MCF 10A (cell line): ENCODE measurements at regions not wholly inside any gene's neighbourhood (a gene's known extent, or its start where the extent isn't known, plus 50 kb on each side); places are given as distances from the start of the nearest gene placed in this dataset.

Experiments
- BruUV-seq: library from RNA; stranded (reverse); fragments of 400-500 nt; replicated peaks from 2 replicates; lab custom pipeline; 2021; lab: Mats Ljungman, UMichigan
- CTCF ChIA-PET: fragments of 300-600 bp; sonication (Branson Sonifier 250); formaldehyde crosslinking; extraction: SDS; loops from one replicate; lab custom pipeline; 2021; ENCODE audit warnings: antibody characterized with exemption, inconsistent platforms; lab: Yijun Ruan, JAX
- POLR2A ChIA-PET: fragments of 300-600, 350-650 bp; sonication (Branson Sonifier 250); formaldehyde crosslinking; extraction: SDS; loops from one replicate; lab custom pipeline; 2020; ENCODE audit warnings: antibody characterized with exemption, inconsistent platforms; lab: Yijun Ruan, JAX
- DNase-seq: peaks from one replicate; pipeline ENCODE4 v3.0.0-alpha.2; 2018; ENCODE audit not compliant: unreplicated experiment
- H3K27ac Mint-ChIP-seq: one replicate; pipeline ENCODE4 v1.8.0; 2022; ENCODE audit warnings: mild to moderate bottlenecking, low read depth, mixed read lengths; ENCODE audit not compliant: unreplicated experiment
- H3K27me3 Mint-ChIP-seq: one replicate; pipeline ENCODE4 v1.8.0; 2022; ENCODE audit warnings: mixed read lengths; ENCODE audit not compliant: insufficient read depth, unreplicated experiment
- H3K36me3 Mint-ChIP-seq: one replicate; pipeline ENCODE4 v1.8.0; 2022; ENCODE audit warnings: mild to moderate bottlenecking, moderate library complexity, mixed read lengths; ENCODE audit not compliant: insufficient read depth, unreplicated experiment
- H3K4me1 Mint-ChIP-seq: one replicate; pipeline ENCODE4 v1.8.0; 2022; ENCODE audit warnings: mixed read lengths; ENCODE audit not compliant: insufficient read depth, unreplicated experiment
- H3K4me3 Mint-ChIP-seq: one replicate; pipeline ENCODE4 v1.8.0; 2022; ENCODE audit warnings: mild to moderate bottlenecking, moderate library complexity, mixed read lengths; ENCODE audit not compliant: unreplicated experiment
- H3K9me3 Mint-ChIP-seq: one replicate; pipeline ENCODE4 v1.8.0; 2022; ENCODE audit warnings: mixed read lengths; ENCODE audit not compliant: unreplicated experiment
- CTCF ChIP-seq: fragments of 200-600 bp; IDR thresholded peaks from one replicate; pipeline ENCODE4 v1.8.0; 2022; ENCODE audit warnings: antibody characterized with exemption, mild to moderate bottlenecking; ENCODE audit not compliant: unreplicated experiment
- intact Hi-C: fragments of 100-400 bp; cut with micrococcal nuclease; formaldehyde crosslinking; loops from 2 replicates; pipeline ENCODE4 v1.14.1; 2022

DNA sequence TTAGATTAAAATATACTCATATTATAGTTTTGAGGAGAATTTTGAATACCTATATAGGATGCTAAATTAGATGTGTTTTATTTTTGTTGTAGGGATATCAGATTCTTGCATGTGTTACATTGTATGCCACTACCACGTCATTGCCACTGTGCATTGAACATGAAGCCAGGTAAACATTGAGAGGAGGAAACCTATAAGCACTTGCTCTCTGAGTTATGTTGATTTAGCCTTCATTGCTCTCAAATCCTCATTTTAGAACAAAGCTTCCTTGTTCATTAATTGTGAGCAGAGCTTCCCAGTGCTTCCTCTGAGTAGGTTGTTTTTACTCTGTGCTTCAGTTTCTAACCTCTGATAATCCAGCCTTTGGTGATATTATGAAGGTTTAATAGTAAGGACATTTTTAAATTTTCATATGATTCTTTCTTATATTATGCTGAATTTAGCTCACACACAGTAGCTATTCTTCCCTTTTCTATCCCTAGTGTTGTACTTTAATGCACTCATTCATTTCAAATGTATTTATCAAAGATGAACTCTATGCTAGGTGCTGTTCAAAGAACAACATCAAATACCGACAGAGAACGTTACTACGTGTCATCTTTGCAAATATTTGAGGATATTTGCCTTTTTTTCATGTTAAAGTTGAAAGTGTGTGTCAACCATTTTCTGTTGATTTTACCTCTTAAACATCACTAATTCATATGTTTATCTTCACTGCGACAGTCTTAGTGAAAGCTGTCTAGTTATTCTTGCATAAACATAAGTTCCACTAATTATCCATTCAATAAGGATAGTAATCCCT, 1448.0 kb upstream of the MIR17HG start:
- intact Hi-C loops, result no loop called here
- Mint-ChIP-seq H3K4me3 (no peak overlapping the region), H3K27ac (no peak overlapping the region), H3K36me3 (no peaks in the 10 kb centered on the region), H3K4me1 (no peaks in the 10 kb centered on the region), H3K27me3 (no peaks in the 10 kb centered on the region), H3K9me3 (no peaks in the 10 kb centered on the region)
- no peak for TF ChIP-seq CTCF
- CTCF ChIA-PET, result interaction anchor here (0.6 to 1.0 kb wide), 4 partner anchors 9 to 437 kb away, joined by 3 to 5 read pairs (median 4); no protein-coding TSS in a partner anchor
- DNase-seq, result no peak
- POLR2A ChIA-PET, result no interaction called here
- no TSS peak for BruUV-seq

- POLR2A ChIA-PET, result no interaction called here
- Mint-ChIP-seq H3K4me1 (no peaks in the 10 kb centered on the region), H3K27me3 (no peaks in the 10 kb centered on the region), H3K4me3 (no peak overlapping the region), H3K9me3 (no peaks in the 10 kb centered on the region), H3K36me3 (no peaks in the 10 kb centered on the region), H3K27ac (no peak overlapping the region)
- DNase-seq, result no peak
- intact Hi-C loops, result no loop called here
- CTCF ChIA-PET, result interaction anchor here (0.6 to 1.0 kb wide), 3 partner anchors 10 to 51 kb away, joined by 3 to 4 read pairs (median 3); no protein-coding TSS in a partner anchor
- TF ChIP-seq CTCF, result no peak
- BruUV-seq, result no TSS peak
Measured at GRCh38 chr13:89900104-89900765, 1447.3 kb upstream of the MIR17HG start.

DNA sequence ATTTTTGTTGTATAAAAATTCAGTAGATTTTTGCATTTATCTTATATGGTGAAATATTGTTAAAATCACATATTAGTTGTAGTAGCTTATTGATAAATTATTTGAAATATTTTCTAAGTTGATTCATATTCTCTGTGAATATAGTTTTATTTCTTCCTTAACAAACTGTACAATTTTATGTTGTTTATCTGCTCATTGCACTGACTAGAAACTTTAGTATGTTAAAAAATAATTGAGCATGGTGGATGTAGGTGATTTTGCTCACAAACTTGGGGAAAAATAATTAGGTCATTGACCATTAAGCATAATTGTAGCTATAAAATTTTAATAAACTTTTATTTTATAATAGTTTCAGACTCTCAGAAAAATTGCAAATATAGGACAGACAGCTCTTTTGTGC, 1445.3 kb upstream of the MIR17HG start:
- no peaks in the 10 kb centered on the region for H3K4me1 Mint-ChIP-seq
- H3K27me3 Mint-ChIP-seq, result no peaks in the 10 kb centered on the region
- BruUV-seq, result no TSS peak
- DNase-seq, result no peak
- ChIA-PET CTCF (interaction anchor here (1.2 kb wide), 1 partner anchor 365 kb away, joined by 3 read pairs; no protein-coding TSS in a partner anchor), POLR2A (no interaction called here)
- H3K9me3 Mint-ChIP-seq, result no peaks in the 10 kb centered on the region
- H3K4me3 Mint-ChIP-seq, result no peak overlapping the region
- intact Hi-C loops, result no loop called here
- no peaks in the 10 kb centered on the region for H3K36me3 Mint-ChIP-seq
- TF ChIP-seq CTCF, result no peak
- no peak overlapping the region for H3K27ac Mint-ChIP-seq

DNA sequence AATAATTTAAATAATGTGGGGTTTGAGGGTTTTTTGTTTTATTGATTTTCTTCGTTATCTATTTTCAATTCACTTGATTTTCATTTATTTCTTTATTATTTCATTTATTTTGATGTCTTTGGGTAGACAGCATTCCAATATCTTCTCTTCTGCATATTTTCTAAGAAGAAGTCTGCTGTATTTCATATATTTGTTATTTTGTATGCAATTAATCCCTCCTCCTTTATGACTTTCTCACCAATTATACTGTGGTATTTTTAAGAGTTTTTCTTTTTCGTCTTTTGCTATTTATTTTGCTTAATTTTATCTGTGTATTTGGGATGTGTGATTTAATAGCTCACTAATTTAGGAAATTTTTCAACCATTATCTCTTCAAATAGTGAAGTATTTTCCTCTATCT, 1444.4 kb upstream of the MIR17HG start:
- no peaks in the 10 kb centered on the region for H3K36me3 Mint-ChIP-seq
- no peaks in the 10 kb centered on the region for H3K9me3 Mint-ChIP-seq
- H3K27ac Mint-ChIP-seq, result no peak overlapping the region
- no TSS peak for BruUV-seq
- no peaks in the 10 kb centered on the region for H3K4me1 Mint-ChIP-seq
- TF ChIP-seq CTCF, result no peak
- DNase-seq, result no peak
- intact Hi-C loops, result no loop called here
- no peaks in the 10 kb centered on the region for H3K27me3 Mint-ChIP-seq
- ChIA-PET POLR2A (no interaction called here), CTCF (interaction anchor here (1.2 kb wide), 1 partner anchor 364 kb away, joined by 3 read pairs; no protein-coding TSS in a partner anchor)
- H3K4me3 Mint-ChIP-seq, result no peak overlapping the region
